ENCODE measurements at regions not wholly inside any gene's neighbourhood (a gene's known extent, or its start where the extent isn't known, plus 50 kb on each side); places are given as distances from the start of the nearest gene placed in this dataset.
A peak's percentile ranks its signal among the peaks of the same experiment; 100 is the strongest.
"Not testable (repeated sequence)": the region's sequence is repeated elsewhere in the genome, so short reads cannot be mapped to it uniquely, and the experiment has no call there.

DNA sequence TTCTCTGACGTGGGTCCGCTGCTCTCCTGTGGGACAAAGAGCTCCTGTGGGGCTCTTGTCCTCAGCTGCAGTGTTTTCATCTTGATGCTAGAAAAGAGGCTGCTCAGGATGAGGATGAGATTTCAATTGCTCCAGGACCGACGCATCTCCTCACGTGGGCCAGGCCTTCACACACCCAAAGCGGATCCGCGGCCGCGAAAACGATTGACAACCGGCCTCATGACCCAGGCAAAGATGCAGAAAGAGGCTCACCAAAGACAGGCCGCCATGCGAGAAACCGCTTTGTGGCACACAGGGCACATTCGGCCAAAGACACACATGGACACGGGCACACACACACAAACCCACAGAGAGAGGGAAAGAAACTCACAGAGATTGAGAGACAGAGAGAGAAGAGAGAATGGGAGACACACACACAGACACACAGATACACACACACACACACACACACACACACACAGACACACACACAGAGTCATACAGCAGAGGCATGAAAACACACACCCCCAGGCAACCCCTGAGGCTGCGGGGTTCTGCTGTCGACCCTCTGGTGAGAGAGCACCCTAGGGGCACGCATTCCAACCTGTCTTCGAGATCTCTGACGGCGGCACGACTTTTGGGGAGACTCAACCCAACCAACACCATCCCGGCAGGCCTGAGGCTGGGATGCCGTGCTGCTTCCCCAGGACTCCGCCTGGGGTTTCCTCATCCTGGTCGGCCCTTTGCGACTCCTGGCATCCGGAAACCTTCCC is 168.5 kb upstream of the ZNF337 start:
- DNase-seq (ENCODE audit: low read depth in 3 of 3) = not testable (repeated sequence)

DNA sequence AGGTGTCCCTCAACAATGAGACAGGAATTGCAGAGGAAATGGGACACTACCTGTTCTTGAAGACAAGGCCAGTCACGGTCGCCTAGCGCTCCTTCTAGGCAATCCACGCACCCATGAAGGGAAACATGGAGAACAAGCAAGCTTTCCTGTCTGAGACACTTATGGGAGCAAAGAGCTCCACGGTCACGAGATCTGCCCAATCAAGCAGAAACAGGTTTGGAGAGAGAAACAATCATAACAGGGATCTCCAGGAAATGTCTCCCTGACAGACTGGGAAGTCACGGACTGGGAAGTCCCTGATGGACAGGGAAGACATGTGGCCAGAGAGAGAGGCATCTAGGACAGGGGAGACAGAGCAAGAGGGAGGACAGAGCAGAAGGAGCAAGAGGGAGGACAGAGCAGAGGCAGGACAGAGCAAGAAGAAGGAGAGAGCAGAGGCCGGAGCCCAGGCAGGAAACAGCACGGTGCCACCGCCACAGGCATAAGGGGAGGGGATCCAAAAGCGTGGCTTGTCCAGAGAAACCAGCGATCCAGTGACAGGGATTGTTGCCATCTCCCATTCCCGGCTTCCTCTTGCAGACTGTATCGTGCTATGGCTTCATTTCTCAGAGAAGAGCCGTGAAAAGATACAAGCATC is 167.8 kb upstream of the ZNF337 start:
- no peak for DNase-seq (ENCODE audit: low read depth in 3 of 3)

DNA sequence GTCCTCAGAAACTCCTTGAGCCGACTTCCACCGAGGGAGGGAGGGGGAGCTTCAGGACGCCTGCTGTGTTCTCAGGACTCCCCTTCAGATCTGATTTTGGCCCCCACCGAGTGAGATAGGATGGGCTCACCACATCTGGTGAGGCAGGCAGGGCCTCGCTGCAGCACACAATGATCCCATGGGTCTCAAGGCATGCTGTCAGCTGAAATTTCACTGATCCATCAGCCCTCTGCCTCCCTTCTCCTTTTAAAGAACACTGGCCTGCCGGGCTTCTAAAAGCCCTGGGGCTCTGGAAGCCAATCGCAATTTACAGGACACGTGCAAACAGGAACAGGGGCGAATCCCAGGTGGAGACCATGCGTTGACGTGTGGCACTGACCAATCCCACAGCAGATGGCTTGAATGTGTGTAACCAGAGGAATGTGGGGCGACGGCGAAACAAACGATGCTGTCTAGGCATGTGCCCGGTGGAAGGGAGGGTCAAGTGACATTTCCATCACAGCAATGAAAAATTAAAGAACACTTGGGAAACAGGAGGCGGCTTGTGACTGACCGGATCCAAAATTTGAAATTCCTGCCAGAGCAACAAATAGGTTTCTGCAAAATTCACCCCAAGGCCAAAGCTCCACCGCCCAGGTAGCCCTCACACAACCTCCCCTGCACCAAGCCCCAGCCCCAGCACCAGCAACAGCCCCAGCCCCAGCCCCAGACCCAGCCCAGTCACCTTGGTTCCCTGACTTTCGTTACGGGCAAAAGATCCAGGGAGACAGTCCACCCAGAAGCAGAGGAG is 167.1 kb upstream of the ZNF337 start:
- DNase-seq (ENCODE audit: low read depth in 3 of 3) = no peak

DNA sequence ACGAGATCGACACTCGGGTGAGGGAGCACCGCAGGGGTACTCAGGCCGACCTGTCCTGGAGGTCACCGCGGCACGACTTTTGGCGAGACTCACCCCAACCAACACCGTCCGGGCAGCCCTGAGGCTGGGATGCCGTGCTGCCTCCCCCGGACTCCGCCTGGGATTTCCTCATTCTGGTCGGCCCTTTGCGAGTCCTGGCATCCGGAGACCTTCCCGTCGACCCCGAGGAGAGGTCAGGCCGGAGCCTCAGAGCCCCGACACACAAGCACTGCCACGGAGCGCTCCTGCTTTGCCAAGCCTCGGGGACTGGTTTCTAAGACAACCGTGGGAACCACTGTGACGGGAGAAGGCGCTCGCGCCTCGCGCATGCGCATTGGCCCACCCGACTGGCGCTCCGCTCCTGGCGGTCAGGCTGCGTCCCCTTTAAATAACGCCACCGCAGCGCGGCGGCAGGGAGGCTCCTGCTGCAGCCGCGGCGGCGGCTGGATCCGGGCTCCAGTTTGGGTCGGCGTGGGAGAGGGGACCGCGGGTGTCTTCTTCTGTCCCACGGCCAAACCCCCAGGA is 166.4 kb upstream of the ZNF337 start:
- peak; percentile 73 to 76 (median 75) for DNase-seq (ENCODE audit: low read depth in 3 of 3)

DNA sequence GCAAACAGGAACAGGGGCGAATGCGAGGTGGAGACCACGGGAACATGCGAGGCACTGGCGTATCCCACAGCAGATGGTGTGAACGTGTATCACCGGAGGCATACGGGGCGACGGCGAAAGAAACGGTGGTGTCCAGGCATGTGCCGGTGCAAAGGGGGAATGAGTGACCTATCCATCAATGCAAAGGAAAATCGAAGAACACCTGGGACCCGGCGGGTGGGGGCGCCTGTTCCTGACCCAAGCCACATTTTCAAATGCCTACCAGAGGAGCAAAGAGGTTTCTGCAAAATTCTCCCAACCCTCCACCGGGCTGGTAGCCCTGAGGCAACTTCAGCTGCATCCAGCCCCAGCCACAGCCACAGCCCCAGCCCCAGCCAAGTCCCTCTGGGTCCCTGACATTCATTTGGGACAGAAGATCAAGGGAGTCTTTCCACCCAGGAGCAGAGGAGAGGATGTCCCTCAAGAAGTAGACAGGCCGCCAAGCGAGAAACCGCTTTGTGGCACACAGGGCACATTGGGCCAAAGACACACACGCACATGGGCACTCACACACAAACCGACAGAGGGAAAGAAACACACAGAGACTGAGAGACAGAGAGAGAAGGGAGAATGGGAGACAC is 164.0 kb upstream of the ZNF337 start:
- DNase-seq (ENCODE audit: low read depth in 3 of 3) = no peak

DNA sequence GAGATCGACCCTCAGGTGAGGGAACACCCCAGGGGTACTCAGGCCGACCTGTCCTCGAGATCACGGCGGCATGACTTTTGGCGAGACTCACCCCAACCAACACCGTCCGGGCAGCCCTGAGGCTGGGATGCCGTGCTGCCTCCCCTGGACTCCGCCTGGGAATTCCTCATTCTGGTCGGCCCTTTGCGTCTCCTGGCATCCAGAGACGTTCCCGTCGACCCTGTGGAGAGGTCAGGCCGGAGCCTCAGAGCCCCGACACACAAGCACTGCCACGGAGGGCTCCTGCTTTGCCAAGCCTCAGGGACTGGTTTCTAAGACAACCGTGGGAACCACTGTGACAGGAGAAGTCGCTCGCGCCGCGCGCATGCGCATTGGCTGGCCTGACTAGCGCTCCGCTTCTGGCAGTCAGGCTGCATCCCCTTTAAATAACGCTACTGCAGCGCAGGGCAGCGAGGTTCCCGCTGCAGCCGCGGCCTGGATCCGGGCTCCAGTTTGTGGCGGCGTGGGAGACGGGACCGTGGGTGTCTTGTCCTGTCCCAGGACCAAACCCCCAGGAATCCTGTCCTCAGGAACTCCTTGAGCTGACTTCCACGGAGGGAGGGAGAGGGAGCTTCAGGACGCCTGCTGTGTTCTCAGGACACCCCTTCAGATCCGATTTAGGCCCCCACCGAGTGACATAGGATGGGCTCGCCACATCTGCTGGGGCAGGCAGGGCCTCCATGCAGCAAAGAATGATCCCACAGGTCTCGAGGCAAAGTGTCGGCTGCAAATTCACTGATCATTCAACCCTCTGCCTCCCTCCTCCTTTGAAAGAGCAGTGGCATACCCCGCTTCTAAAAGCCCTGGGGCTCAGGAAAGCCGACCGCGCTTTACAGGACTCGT is 163.2 kb upstream of the ZNF337 start:
- peak; percentile 56 to 71 (median 58) for DNase-seq (ENCODE audit: low read depth in 3 of 3)

DNA sequence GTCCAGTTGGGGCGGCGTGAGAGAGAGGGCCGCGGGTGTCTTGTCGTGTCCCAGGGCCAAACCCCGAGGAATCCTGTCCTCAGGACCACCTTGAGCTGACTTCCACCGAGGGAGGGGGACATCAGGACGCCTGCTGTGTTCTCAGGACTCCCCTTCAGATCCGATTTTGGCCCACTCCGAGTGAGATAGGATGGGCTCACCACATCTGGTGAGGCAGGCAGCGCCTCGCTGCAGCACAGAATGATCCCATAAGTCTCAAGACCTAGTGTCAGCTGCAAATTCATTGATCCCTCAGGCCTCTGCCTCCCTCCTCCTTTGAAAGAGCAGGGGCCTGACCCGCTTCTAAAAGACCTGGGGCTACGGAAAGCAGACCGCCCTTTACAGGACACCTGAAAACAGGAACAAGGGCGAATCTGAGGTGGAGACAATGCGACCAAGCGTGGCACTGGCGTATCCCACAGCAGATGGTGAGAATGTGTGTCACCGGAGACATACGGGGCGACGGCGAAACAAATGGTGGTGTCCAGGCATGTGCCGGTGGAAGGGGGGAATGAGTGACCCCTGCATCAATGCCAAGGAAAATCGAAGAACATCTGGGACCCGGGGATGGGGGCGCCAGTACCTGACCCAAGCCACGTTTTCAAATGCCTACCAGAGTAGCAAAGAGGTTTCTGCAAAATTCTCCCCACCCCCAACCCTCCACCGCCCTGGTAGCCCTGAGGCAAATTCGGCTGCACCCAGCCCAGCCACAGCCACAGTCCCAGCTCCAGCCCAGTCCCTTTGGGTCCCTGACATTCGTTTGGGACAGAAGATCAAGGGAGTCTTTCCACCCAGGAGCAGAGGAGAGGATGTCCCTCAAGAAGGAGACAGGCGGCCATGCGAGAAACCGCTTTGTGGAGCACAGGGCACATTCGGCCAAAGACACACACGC is 162.1 kb upstream of the ZNF337 start:
- no peak for DNase-seq (ENCODE audit: low read depth in 3 of 3)

DNA sequence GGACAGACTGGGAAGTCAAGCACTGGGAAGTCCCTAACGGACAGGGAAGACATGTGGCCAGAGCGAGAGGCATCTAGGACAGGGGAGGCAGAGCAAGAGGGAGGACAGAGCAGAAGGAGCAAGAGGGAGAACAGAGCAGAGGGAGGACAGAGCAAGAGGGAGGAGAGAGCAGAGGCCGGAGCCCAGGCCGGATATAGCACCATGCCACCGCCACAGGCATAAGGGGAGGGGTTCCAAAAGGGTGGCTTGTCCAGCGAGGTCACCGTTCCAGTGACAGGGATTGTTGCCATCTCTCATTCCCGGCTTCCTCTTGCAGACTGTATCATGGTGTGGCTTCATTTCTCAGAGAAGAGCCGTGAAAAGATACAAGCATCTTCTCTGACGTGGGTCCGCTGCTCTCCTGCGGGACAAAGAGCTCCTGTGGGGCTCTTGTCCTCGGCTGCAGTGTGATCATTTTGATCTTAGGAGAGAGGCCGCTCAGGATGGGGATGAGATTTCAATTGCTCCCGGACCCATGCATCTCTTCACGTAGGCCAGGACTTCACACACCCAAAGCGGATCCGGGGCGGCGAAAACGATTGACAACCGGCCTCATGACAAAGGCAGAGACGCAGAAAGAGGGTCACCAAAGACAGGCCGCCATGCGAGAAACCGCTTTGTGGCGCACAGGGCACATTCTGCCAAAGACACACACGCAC is 160.6 kb upstream of the ZNF337 start:
- not testable (repeated sequence) for DNase-seq (ENCODE audit: low read depth in 3 of 3)

DNA sequence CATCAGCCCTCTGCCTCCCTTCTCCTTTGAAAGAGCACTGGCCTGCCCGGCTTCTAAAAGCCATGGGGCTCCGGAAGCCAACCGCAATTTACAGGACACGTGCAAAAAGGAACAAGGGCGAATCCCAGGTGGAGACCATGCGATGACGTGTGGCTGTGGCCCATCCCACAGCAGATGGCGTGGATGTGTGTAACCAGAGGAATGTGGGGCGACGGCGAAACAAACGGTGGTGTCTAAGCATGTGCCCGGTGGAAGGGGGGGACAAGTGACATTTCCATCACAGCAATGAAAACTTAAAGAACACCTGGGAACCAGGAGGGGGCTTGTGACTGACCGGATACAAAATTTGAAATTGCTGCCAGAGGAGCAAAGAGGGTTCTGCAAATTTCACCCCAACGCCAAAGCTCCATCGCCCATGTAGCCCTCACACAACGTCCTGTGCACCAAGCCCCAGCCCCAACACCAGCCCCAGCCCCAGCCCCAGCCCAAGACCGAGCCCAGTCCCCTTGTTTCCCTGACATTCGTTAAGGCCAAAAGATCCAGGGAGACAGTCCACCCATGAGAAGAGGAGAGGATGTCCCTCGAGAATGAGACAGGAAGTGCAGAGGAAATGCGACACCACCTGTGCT is 159.7 kb upstream of the ZNF337 start:
- no peak for DNase-seq (ENCODE audit: low read depth in 3 of 3)

DNA sequence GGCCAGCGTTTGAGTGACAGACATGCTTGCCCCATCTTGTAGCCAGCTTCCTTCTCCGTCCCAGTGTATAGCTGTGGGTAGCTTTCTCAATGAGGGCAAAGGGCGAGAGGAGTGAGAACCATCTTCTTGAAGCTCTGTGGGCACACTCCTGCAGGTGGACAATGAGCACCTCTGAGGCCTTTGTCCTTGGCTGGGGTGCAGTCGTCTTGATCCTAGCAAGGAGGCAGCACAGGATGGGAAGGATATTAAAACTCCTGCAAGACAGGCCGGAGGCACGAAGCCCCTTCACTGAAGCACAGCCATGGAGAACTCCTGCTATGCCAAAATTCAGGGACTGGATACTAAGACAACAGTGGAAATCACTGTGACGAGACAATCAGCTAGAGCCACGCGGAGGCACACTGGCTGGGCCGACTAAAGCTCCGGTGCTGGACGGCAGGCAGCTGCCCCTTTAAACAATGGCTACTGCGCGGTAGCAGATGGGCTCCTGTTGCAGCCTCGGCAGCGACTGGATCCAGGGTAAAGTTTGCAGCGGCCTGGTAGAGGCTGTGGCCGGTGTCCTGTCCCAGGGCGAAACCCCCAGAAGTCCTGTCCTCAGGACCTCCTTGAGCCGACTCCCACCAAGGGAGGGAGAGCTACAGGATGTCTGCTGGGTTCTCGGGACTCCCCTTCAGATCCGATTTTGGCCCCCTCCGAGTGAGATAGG is 159.0 kb upstream of the ZNF337 start:
- not testable (repeated sequence) for DNase-seq (ENCODE audit: low read depth in 3 of 3)

DNA sequence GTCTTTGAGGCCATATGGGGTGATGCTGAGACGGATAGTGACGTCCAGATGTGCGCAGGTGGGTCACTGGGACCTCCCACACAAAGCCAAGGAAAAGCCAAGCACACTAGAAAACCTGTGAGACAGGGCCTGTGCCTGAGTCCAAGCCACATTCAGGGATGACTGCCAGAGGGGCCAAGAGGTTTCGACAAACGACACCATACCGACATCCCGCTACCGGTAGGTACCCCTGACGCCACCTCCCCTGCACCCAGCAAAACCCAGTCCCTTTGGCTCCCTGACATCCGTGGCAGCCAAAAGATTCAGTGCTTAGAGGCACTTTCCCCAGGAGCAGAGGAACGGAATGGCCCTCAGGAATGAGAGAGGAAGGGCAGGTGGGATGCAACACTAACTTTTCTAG is 158.0 kb upstream of the ZNF337 start:
- not testable (repeated sequence) for DNase-seq (ENCODE audit: low read depth in 3 of 3)

DNA sequence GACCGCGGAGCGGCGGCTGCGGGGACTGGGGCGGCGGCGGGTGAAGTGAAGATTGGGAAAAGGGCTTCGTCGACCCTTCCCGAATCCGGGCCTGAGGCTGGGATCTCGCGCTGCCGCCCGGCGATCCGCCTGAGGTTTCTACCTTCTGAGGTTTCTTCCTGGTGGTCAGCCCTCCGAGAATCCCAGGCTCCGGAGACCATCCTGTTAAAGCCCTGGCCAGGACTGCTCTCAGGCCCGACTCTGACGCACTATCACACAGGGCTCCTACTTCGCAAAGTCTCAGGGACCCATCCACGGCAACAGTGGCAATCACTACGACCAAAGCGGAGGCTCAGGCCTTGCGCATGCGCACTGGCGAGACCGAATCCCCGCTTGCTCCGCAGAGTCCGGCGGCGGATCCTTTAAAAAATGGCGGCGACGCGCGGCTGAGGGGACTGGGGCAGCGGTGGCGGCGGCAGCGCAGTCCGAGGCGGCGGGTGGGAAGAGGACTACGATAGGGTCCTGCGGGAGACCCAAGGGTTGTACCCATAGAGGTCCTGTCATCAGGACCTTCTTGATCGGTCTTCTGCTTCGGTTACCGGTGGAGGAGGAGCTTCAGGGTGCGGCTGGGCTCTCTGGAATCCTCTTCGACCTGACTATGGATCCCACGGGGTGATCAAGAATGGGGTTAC is 157.2 kb upstream of the ZNF337 start:
- DNase-seq (ENCODE audit: low read depth in 3 of 3) = peak; percentile 63 to 77 (median 73)

DNA sequence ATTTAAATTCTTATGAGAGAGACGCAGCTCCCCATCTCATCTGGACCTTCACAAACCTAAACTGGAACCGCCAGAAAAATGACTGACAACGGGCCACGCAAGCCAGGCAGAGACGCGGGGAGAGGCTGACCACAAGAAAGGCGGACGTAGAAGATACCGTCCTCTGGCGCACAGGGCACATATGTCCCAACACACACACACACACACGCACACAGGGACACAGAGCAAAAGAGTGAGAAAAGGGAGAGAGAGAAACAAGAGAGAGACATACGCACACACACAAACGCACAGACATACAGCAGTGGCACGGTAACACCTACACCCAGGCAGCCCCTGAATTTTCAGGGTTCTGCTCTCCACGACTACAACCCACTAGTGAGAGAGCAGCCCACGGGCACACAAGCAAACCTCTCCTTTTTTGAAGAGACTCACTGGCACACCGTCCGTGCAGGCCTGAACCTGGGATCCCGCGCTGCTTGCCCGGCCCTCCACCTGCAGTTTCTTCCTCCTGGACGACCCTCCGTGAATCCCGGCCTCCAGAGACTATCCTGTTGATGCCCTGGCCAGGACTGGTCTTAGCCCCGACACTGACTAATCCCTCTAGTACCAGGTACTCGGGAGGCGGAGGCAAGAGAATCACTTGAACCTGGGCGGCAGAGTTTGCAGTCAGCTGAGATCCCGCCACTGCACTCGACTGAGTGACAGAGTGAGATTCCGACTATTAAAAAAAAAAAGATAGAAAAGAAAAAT is 156.5 kb upstream of the ZNF337 start:
- not testable (repeated sequence) for DNase-seq (ENCODE audit: low read depth in 3 of 3)

DNA sequence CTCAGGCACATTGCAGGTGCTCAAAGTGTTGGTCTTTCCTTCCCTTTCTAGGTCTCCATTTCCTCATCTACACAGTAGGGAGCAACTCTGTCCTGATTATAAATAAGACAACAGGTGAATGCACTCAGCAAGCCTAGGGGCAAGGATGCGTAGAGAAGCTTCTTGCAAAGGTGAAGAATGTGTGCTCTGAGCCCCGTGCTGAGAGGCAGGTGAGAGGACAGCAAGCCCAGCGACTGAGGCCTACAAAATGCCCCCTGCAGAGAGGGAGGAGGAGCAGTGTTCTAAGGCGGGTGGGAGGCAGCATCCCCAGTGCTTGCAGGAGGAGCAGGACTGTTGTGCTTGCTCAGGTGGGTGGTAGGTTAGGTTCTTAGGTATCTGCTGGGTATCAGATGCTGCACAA is 153.5 kb upstream of the ZNF337 start:
- DNase-seq (ENCODE audit: low read depth in 3 of 3) = not testable (repeated sequence)

DNA sequence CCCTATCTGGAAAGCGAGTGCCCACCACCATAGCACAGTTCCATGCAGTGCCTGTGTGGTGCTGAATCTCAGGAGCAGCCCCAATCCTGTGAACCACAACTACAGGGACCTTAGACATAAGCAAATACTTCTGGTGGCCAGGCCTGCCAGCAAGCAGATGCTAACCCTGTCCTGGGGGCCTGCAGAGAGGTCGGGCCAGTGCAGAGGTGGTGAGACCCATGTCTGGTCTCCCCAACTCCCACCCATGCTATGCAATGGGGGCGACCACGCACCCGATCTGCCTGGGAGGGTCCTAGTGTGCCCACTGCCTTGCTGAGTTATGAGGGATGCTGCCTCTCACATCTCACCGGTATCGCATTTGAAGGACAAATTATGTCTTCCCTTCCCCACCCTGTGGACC is 151.6 kb upstream of the ZNF337 start:
- no peak for DNase-seq (ENCODE audit: low read depth in 3 of 3)

DNA sequence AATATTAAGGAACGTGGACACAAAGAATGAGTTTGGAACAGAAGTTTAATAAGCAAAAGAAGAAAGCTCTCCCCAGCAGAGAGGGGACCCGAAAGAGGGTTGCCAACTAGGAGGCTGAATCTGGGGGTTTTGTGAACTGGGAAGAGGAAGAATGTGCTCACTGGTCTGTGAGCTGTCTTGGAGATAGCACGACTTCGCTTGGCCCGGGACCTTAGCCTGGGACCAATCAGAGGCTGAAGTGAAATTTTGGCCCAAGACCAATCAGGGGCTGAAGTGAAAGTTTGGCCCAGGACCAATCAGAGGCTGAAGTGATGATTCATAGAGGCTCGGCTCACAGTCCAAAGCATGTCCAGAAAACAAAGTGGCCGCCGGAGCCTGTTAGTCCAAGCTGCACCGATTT is 148.0 kb upstream of the ZNF337 start:
- not testable (repeated sequence) for DNase-seq (ENCODE audit: low read depth in 3 of 3)

DNA sequence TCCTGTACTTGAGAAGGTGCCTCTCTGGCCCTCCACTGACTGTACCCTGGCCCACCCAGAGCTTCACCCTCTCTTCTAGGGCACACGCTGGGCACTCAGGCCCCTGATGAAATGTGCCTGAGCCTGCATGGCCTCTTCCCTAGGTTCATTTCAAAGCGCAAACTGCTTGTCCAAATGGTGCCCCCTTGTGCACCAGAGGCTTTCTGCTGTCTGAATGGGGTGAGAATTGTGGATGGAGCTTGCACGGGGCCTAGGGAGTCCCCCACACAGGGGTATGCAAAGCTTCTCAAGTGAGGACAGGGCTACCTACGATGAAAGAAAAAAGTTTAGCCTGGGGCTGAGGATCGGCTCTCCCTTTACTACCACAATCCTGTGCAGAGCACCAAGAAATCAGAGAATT is 116.9 kb upstream of the ZNF337 start:
- DNase-seq (ENCODE audit: low read depth in 3 of 3) = not testable (repeated sequence)
